ENCODE measurements at regions not wholly inside any gene's neighbourhood (a gene's known extent, or its start where the extent isn't known, plus 50 kb on each side); places are given as distances from the start of the nearest gene placed in this dataset.

DNA sequence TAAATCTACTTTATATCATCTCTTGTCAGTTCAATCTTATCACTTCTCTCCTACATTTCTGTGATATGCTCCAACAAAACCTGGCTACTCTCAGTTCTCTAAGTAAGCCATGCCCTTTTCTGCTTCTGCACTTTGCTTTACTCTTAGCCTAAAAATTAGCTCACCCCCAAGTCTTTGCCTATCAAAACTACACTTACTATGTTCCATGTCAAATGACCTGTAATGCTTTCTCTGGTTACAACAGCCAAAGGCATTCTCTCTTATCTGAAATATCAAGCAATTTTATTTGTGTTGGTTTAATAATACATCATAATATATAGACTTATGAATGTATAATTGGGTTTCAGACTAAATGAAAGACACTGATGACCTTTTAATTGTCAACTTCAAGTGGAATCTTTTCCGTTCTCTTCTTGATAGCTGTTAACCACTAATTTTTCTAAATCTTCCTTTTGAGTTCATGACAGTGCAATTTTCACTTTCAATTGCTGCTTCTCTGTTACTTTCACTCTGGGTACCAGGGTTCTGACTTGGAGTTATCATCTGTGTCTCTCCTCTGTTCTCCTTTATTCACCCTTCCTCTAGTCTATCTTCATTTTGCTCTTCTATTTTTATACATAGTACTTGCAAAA lies 619.0 kb upstream of the GOLIM4 start:
- no peaks in the 10 kb centered on the region for H3K9me3 ChIP-seq (ENCODE audit: insufficient read depth, low read length)
- no peaks in the 10 kb centered on the region for H3K27me3 ChIP-seq (ENCODE audit: low read length)
- H3K79me2 ChIP-seq (ENCODE audit: insufficient read depth, low read length) = no peaks in the 10 kb centered on the region
- H3K4me2 ChIP-seq (ENCODE audit: low read depth, low read length, poor library complexity, severe bottlenecking) = no peak overlapping the region
- no peaks in the 10 kb centered on the region for H3K36me3 ChIP-seq (ENCODE audit: low read length)
- no peak overlapping the region for H3K27ac ChIP-seq (ENCODE audit: low read depth, low read length)
- H3F3A ChIP-seq (ENCODE audit: insufficient read depth) = no peaks in the 10 kb centered on the region
- H3K4me3 ChIP-seq (ENCODE audit: insufficient read depth, low read length, poor library complexity, severe bottlenecking) = no peak overlapping the region
- TF ChIP-seq, protein P1, sequence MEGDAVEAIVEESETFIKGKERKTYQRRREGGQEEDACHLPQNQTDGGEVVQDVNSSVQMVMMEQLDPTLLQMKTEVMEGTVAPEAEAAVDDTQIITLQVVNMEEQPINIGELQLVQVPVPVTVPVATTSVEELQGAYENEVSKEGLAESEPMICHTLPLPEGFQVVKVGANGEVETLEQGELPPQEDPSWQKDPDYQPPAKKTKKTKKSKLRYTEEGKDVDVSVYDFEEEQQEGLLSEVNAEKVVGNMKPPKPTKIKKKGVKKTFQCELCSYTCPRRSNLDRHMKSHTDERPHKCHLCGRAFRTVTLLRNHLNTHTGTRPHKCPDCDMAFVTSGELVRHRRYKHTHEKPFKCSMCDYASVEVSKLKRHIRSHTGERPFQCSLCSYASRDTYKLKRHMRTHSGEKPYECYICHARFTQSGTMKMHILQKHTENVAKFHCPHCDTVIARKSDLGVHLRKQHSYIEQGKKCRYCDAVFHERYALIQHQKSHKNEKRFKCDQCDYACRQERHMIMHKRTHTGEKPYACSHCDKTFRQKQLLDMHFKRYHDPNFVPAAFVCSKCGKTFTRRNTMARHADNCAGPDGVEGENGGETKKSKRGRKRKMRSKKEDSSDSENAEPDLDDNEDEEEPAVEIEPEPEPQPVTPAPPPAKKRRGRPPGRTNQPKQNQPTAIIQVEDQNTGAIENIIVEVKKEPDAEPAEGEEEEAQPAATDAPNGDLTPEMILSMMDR (IDR thresholded peaks at IDR 0.05; ENCODE audit: insufficient read depth, low read length, poor library complexity, severe bottlenecking) = no peak
- H2AFZ ChIP-seq (ENCODE audit: low read depth, low read length, severe bottlenecking) = no peak overlapping the region
- H4K20me1 ChIP-seq (ENCODE audit: low read depth, low read length) = no peaks in the 10 kb centered on the region
- no peak overlapping the region for H3K9ac ChIP-seq (ENCODE audit: low read length)
- no peaks in the 10 kb centered on the region for H3K9me2 ChIP-seq (replicated peaks; ENCODE audit: insufficient read depth, low read length)

DNA sequence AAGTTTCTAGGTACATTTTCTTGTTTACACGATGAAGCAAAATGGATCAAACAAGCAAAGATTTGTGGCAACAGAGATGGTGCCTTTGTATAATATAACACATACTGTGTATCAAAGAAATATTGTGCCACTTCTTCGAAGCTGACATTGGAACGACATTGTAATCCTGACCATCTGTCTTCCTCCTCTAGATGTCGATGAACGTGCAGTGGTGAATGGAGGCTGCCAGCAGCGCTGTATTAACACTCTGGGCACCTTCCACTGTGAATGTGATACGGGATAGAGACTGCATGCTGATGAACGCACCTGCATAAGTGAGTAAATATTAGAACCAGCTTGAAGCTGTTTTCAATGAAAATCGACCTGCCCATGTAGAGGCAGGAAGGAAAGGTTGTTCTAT lies 613.3 kb upstream of the GOLIM4 start:
- Histone ChIP-seq H3F3A (ENCODE audit: insufficient read depth) (no peaks in the 10 kb centered on the region), H3K9ac (ENCODE audit: low read length) (no peak overlapping the region), H3K79me2 (ENCODE audit: insufficient read depth, low read length) (no peaks in the 10 kb centered on the region), H3K4me3 (ENCODE audit: insufficient read depth, low read length, poor library complexity, severe bottlenecking) (no peak overlapping the region), H2AFZ (ENCODE audit: low read depth, low read length, severe bottlenecking) (no peak overlapping the region), H3K27ac (ENCODE audit: low read depth, low read length) (no peak overlapping the region), H3K36me3 (ENCODE audit: low read length) (no peaks in the 10 kb centered on the region), H3K27me3 (ENCODE audit: low read length) (no peaks in the 10 kb centered on the region), H3K9me2 (replicated peaks; ENCODE audit: insufficient read depth, low read length) (no peaks in the 10 kb centered on the region), H3K4me2 (ENCODE audit: low read depth, low read length, poor library complexity, severe bottlenecking) (no peak overlapping the region), H4K20me1 (ENCODE audit: low read depth, low read length) (no peaks in the 10 kb centered on the region), H3K9me3 (ENCODE audit: insufficient read depth, low read length) (no peaks in the 10 kb centered on the region)
- TF ChIP-seq, protein P1 (IDR thresholded peaks at IDR 0.05; ENCODE audit: insufficient read depth, low read length, poor library complexity, severe bottlenecking) = no peak
- no peak for TF ChIP-seq EZH2phosphoT487 (conservative IDR thresholded peaks at IDR 0.05; ENCODE audit: low read length)

DNA sequence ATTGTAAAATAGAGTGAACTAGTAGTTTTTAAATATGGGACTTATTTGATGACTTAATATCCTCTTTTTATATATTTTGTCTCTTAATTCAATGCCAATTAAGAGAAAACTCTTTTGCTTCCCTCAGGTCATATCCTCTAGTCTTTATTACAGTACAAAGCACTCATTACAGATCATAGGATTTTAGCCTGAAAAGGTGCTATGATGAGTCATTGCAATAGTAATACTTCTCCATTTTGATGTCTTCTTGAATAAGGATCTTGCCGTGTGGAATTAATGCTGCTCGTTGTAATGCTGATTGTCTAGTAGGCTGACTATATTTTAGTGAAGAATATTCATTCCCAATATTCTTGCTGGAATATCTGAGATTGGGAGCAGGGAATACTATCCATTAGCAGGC lies 612.2 kb upstream of the GOLIM4 start:
- H3K4me3 ChIP-seq (ENCODE audit: insufficient read depth, low read length, poor library complexity, severe bottlenecking) = no peak overlapping the region
- no peaks in the 10 kb centered on the region for H4K20me1 ChIP-seq (ENCODE audit: low read depth, low read length)
- H3K79me2 ChIP-seq (ENCODE audit: insufficient read depth, low read length) = no peaks in the 10 kb centered on the region
- H3K27ac ChIP-seq (ENCODE audit: low read depth, low read length) = no peak overlapping the region
- no peaks in the 10 kb centered on the region for H3K9me3 ChIP-seq (ENCODE audit: insufficient read depth, low read length)
- no peaks in the 10 kb centered on the region for H3K9me2 ChIP-seq (replicated peaks; ENCODE audit: insufficient read depth, low read length)
- H3K4me2 ChIP-seq (ENCODE audit: low read depth, low read length, poor library complexity, severe bottlenecking) = no peak overlapping the region
- no peak overlapping the region for H2AFZ ChIP-seq (ENCODE audit: low read depth, low read length, severe bottlenecking)
- no peaks in the 10 kb centered on the region for H3F3A ChIP-seq (ENCODE audit: insufficient read depth)
- H3K36me3 ChIP-seq (ENCODE audit: low read length) = no peaks in the 10 kb centered on the region
- H3K27me3 ChIP-seq (ENCODE audit: low read length) = no peaks in the 10 kb centered on the region
- TF ChIP-seq, protein P1 (IDR thresholded peaks at IDR 0.05; ENCODE audit: insufficient read depth, low read length, poor library complexity, severe bottlenecking) = no peak
- no peak for TF ChIP-seq EZH2phosphoT487 (conservative IDR thresholded peaks at IDR 0.05; ENCODE audit: low read length)
- H3K9ac ChIP-seq (ENCODE audit: low read length) = no peak overlapping the region
